ENCODE measurements at regions not wholly inside any gene's neighbourhood (a gene's known extent, or its start where the extent isn't known, plus 50 kb on each side); places are given as distances from the start of the nearest gene placed in this dataset.

DNA sequence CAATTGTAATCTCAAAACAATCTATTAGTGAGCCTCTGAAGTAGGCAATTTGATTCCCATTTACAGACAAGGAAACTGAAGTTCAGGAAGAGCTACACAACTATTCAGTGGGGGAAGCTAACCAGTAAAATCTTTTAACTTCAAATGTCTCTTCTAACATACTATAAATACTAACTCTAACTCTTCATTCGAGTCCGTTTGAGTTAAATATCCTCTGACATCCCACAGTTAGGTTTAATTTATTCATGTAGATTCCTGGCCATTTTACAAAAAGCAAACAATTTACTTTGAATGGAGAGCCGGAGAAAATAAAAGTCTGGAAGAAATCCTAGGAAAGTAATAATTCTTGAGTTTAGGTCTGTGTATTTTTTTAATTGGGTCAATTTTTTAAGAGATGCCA is 64.7 kb downstream of the HYCC1 start:
- H3K4me3 ChIP-seq = no peak overlapping the region
- FAIRE-seq = no peak
- no peaks in the 10 kb centered on the region for H3K9me3 ChIP-seq
- ChIA-PET CTCF (no interaction called here), POLR2A (no interaction called here)
- no peak overlapping the region for H3K27ac ChIP-seq
- ATAC-seq = no peak
- TF ChIP-seq PBX3 (IDR thresholded peaks at IDR 0.05) (no peak), CTCF (IDR thresholded peaks at IDR 0.05) (no peak)
- H3K4me2 ChIP-seq = no peak overlapping the region
- H3K4me1 ChIP-seq = no peaks in the 10 kb centered on the region
- 91% methylated on average over 3 of the region's 3 CpGs for WGBS (ENCODE audit: missing lambda C conversion rate)
- DNase-seq (ENCODE audit: low read depth in 1 of 2, low spot score in 1 of 2) = no peak

DNA sequence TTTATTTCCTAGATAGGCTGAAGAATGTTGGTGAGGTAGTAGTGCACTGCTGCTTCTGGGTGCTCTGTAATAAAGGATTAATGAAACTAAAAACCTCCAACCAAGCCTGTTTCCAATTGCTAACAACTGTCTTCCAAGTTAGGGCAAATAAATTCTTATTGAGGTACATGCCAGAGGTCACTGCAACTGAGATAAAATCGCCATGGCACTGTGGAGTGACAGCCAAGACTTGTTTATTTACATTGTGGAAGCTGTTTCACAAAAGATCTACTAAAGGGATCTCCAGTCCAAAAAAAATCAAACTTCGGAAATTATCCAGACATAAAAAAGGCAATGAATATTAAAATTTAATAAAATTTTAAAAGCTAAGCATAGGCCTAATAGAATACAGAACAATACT is 65.2 kb downstream of the HYCC1 start:
- no peak overlapping the region for H3K4me3 ChIP-seq
- WGBS (ENCODE audit: missing lambda C conversion rate) = 62% methylated on average over 2 of the region's 2 CpGs
- ATAC-seq (no peak), FAIRE-seq (no peak), DNase-seq (ENCODE audit: low read depth in 1 of 2, low spot score in 1 of 2) (no peak)
- ChIA-PET POLR2A (no interaction called here), CTCF (no interaction called here)
- H3K4me1 ChIP-seq = no peaks in the 10 kb centered on the region
- H3K9me3 ChIP-seq = no peaks in the 10 kb centered on the region
- no peak overlapping the region for H3K4me2 ChIP-seq
- H3K27ac ChIP-seq = no peak overlapping the region
- no peak for TF ChIP-seq ESRRA (IDR thresholded peaks at IDR 0.05; ENCODE audit: borderline replicate concordance, low read length)
- no peak for TF ChIP-seq FOSB (CRISPR knock-in tag; IDR thresholded peaks at IDR 0.05)
- no peak for TF ChIP-seq JUNB (IDR thresholded peaks at IDR 0.05)
- TF ChIP-seq, protein P1, sequence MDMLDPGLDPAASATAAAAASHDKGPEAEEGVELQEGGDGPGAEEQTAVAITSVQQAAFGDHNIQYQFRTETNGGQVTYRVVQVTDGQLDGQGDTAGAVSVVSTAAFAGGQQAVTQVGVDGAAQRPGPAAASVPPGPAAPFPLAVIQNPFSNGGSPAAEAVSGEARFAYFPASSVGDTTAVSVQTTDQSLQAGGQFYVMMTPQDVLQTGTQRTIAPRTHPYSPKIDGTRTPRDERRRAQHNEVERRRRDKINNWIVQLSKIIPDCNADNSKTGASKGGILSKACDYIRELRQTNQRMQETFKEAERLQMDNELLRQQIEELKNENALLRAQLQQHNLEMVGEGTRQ (IDR thresholded peaks at IDR 0.05) = no peak
- no peak for TF ChIP-seq HES2 (IDR thresholded peaks at IDR 0.05)
- TF ChIP-seq MAFK (IDR thresholded peaks at IDR 0.05; ENCODE audit: partially characterized antibody) = no peak
- TF ChIP-seq RCOR1 (IDR thresholded peaks at IDR 0.05; ENCODE audit: low read depth, low read length) = no peak
- no peak for TF ChIP-seq EHF (CRISPR knock-in tag; IDR thresholded peaks at IDR 0.05)
- no peak for TF ChIP-seq RFX5 (IDR thresholded peaks at IDR 0.05)
- TF ChIP-seq EHMT2 (IDR thresholded peaks at IDR 0.05; ENCODE audit: low read depth) = no peak
- TF ChIP-seq SREBF2 (IDR thresholded peaks at IDR 0.05) = no peak
- no peak for TF ChIP-seq HEYL (CRISPR knock-in tag; IDR thresholded peaks at IDR 0.05)
- no peak for TF ChIP-seq CHD4 (IDR thresholded peaks at IDR 0.05; ENCODE audit: borderline replicate concordance)
- no peak for TF ChIP-seq CTCF (IDR thresholded peaks at IDR 0.05)
- no peak for TF ChIP-seq ZSCAN20 (CRISPR knock-in tag; IDR thresholded peaks at IDR 0.05)
- no peak for TF ChIP-seq PBX3 (IDR thresholded peaks at IDR 0.05)

- CTCF ChIA-PET = interaction anchor here (1.2 kb wide), 1 partner anchor 12 kb away, joined by 4 read pairs; no protein-coding TSS in a partner anchor
- H3K27ac ChIP-seq = no peak overlapping the region
- ATAC-seq (no peak), DNase-seq (ENCODE audit: low read depth in 1 of 2, low spot score in 1 of 2) (no peak), FAIRE-seq (no peak)
- H3K4me2 ChIP-seq = no peak overlapping the region
- POLR2A ChIA-PET = no interaction called here
- 86% methylated on average over 6 of the region's 6 CpGs for WGBS (ENCODE audit: missing lambda C conversion rate)
- no peak overlapping the region for H3K4me3 ChIP-seq
- H3K4me1 ChIP-seq = no peaks in the 10 kb centered on the region
- H3K9me3 ChIP-seq = no peaks in the 10 kb centered on the region
- TF ChIP-seq CEBPB (IDR thresholded peaks at IDR 0.05) (no peak), ELK1 (IDR thresholded peaks at IDR 0.05; ENCODE audit: low read depth, low read length) (no peak), HOXB5 (CRISPR knock-in tag; IDR thresholded peaks at IDR 0.05) (no peak), HOXA7 (CRISPR knock-in tag; IDR thresholded peaks at IDR 0.05) (no peak), KDM5A (IDR thresholded peaks at IDR 0.05) (no peak), EHF (CRISPR knock-in tag; IDR thresholded peaks at IDR 0.05) (no peak), JUN (IDR thresholded peaks at IDR 0.05) (no peak), NR3C1 (IDR thresholded peaks at IDR 0.05) (no peak), RNF2 (IDR thresholded peaks at IDR 0.05; ENCODE audit: borderline replicate concordance, low read depth) (no peak), ZFP36 (IDR thresholded peaks at IDR 0.05; ENCODE audit: borderline replicate concordance, partially characterized antibody) (no peak), CBX8 (IDR thresholded peaks at IDR 0.05) (no peak)
- TF ChIP-seq, protein P2, sequence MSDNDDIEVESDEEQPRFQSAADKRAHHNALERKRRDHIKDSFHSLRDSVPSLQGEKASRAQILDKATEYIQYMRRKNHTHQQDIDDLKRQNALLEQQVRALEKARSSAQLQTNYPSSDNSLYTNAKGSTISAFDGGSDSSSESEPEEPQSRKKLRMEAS (IDR thresholded peaks at IDR 0.05) = no peak
Measured at GRCh38 chr7:22945584-22945983, 68.3 kb downstream of the HYCC1 start.
